ENCODE measurements at regions not wholly inside any gene's neighbourhood (a gene's known extent, or its start where the extent isn't known, plus 50 kb on each side); places are given as distances from the start of the nearest gene placed in this dataset.

DNA sequence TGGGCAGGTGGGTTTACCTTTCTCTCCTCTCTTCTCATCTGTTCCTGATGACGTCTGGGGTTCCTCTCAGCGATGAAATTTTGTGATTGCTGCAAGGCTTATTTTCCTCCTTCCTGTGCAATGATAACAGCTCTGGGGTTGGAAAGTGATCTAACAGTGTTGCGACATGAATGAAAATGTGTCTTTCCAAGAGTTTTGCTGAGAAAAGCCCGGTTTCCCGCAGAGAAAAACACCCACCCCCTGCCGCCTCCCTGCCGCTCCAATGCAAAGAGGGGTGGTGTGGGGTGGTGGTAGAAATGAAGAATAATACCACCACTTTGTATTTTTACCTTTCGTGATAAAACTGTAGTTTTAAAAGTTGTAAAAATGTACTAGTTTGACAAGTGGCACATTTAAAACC lies 232.0 kb downstream of the OLFM4 start:
- Mint-ChIP-seq H3K27ac (no peak overlapping the region), H3K4me3 (no peak overlapping the region), H3K27me3 (ENCODE audit: insufficient read depth) (peaks cover 67% of the 10 kb centered on the region), H3K4me1 (peaks cover 3% of the 10 kb centered on the region), H3K9me3 (no peaks in the 10 kb centered on the region), H3K36me3 (ENCODE audit: low read depth) (no peaks in the 10 kb centered on the region)
- no peaks in the 10 kb centered on the region for H3K4me1 ChIP-seq (ENCODE audit: control insufficient read depth, insufficient read depth, low read length)
- TF ChIP-seq, protein P1, sequence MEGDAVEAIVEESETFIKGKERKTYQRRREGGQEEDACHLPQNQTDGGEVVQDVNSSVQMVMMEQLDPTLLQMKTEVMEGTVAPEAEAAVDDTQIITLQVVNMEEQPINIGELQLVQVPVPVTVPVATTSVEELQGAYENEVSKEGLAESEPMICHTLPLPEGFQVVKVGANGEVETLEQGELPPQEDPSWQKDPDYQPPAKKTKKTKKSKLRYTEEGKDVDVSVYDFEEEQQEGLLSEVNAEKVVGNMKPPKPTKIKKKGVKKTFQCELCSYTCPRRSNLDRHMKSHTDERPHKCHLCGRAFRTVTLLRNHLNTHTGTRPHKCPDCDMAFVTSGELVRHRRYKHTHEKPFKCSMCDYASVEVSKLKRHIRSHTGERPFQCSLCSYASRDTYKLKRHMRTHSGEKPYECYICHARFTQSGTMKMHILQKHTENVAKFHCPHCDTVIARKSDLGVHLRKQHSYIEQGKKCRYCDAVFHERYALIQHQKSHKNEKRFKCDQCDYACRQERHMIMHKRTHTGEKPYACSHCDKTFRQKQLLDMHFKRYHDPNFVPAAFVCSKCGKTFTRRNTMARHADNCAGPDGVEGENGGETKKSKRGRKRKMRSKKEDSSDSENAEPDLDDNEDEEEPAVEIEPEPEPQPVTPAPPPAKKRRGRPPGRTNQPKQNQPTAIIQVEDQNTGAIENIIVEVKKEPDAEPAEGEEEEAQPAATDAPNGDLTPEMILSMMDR (conservative IDR thresholded peaks at IDR 0.05) = no peak
- peaks cover 55% of the 10 kb centered on the region for H3K27me3 ChIP-seq (ENCODE audit: control insufficient read depth, insufficient read depth, low read length, poor library complexity, severe bottlenecking)
- no peak overlapping the region for H3K27ac ChIP-seq (ENCODE audit: low read depth, low read length)
- H3K9me3 ChIP-seq (ENCODE audit: control insufficient read depth, low read length) = no peaks in the 10 kb centered on the region
- H3K9ac ChIP-seq (ENCODE audit: extremely low read depth, low read length, poor library complexity, severe bottlenecking) = no peak overlapping the region
- no peaks in the 10 kb centered on the region for H3K36me3 ChIP-seq (ENCODE audit: control insufficient read depth, insufficient read depth, low read length)
- no peak for DNase-seq
- no peak overlapping the region for H3K4me3 ChIP-seq (ENCODE audit: low read length)
- 84 to 100% methylated on average over 2 to 6 of the region's 8 CpGs for WGBS, 2 experiments (ENCODE audit: insufficient coverage in 1 of 2, insufficient read length in 1 of 2)

DNA sequence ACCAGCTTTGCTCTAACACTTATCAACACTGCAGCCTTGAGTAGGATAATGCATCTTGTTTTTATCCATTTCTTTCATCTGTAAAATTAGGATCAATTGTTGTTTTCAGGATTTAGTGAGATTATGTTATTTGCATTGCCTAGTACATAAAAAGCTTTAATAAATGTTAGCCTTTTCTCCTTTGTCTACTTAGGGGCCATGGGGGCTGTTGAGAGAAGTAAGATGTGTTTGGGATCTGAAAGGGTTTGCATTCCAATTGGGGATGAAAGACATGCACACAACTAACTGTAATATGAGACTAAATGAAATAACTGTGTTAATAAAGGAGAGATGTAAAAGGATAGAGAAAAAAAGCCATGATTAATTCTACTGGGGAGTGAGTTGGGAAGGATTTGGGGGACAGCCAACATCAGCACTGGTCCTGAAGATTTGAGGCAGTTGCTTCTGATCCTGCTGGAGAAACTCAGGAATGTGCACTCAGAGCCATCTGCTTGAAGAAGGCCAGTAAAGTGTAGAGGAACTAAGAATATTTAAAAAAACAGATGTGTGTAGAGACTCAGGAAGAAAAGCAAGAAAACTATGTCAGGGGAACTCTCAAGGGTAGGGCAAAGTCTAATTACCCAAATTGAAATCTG lies 236.3 kb downstream of the OLFM4 start:
- H3K27me3 ChIP-seq (ENCODE audit: control insufficient read depth, insufficient read depth, low read length, poor library complexity, severe bottlenecking) = peaks cover 57% of the 10 kb centered on the region
- no peaks in the 10 kb centered on the region for H3K4me1 ChIP-seq (ENCODE audit: control insufficient read depth, insufficient read depth, low read length)
- no peak for DNase-seq
- H3K9me3 ChIP-seq (ENCODE audit: control insufficient read depth, low read length) = no peaks in the 10 kb centered on the region
- no peak overlapping the region for H3K4me3 ChIP-seq (ENCODE audit: low read length)
- H3K36me3 ChIP-seq (ENCODE audit: control insufficient read depth, insufficient read depth, low read length) = no peaks in the 10 kb centered on the region
- peaks cover 5% of the 10 kb centered on the region for H3K9me3 Mint-ChIP-seq
- H3K27ac Mint-ChIP-seq = no peak overlapping the region
- H3K27me3 Mint-ChIP-seq (ENCODE audit: insufficient read depth) = peaks cover 61% of the 10 kb centered on the region
- no peak overlapping the region for H3K27ac ChIP-seq (ENCODE audit: low read depth, low read length)
- peaks cover 3% of the 10 kb centered on the region for H3K4me1 Mint-ChIP-seq
- TF ChIP-seq, protein P1 (conservative IDR thresholded peaks at IDR 0.05) = no peak
- H3K9ac ChIP-seq (ENCODE audit: extremely low read depth, low read length, poor library complexity, severe bottlenecking) = no peak overlapping the region
- H3K36me3 Mint-ChIP-seq (ENCODE audit: low read depth) = no peaks in the 10 kb centered on the region
- no peak overlapping the region for H3K4me3 Mint-ChIP-seq

DNA sequence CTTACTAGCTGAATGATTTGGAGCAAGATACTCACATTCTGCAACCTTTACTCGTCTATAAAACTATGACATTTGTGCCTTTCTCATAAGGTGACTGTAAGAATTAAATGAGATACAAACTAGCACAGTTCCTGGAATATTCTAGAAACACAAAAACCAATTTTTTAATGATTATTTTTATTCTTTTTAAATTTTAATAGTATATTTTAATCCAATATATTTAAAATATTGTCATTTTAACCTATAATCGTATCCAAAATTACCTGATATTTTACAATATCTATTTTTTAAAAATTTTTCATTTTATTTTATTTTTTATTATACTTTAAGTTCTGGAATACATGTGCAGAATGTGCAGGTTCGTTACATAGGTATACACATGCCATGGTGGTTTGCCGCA lies 238.1 kb downstream of the OLFM4 start:
- Mint-ChIP-seq H3K4me1 (no peaks in the 10 kb centered on the region), H3K36me3 (ENCODE audit: low read depth) (no peaks in the 10 kb centered on the region), H3K4me3 (no peak overlapping the region), H3K27ac (no peak overlapping the region), H3K9me3 (peaks cover 5% of the 10 kb centered on the region), H3K27me3 (ENCODE audit: insufficient read depth) (peaks cover 71% of the 10 kb centered on the region)
- WGBS, 2 experiments (ENCODE audit: insufficient coverage in 1 of 2, insufficient read length in 1 of 2) = 100% methylated on average over 3 of the region's 4 CpGs; no CpG with 5 or more reads in 1 of the 2 experiments
- Histone ChIP-seq H3K9ac (ENCODE audit: extremely low read depth, low read length, poor library complexity, severe bottlenecking) (no peak overlapping the region), H3K36me3 (ENCODE audit: control insufficient read depth, insufficient read depth, low read length) (no peaks in the 10 kb centered on the region), H3K9me3 (ENCODE audit: control insufficient read depth, low read length) (no peaks in the 10 kb centered on the region), H3K27me3 (ENCODE audit: control insufficient read depth, insufficient read depth, low read length, poor library complexity, severe bottlenecking) (peaks cover 67% of the 10 kb centered on the region), H3K27ac (ENCODE audit: low read depth, low read length) (no peak overlapping the region), H3K4me3 (ENCODE audit: low read length) (no peak overlapping the region), H3K4me1 (ENCODE audit: control insufficient read depth, insufficient read depth, low read length) (no peaks in the 10 kb centered on the region)
- DNase-seq = no peak
- TF ChIP-seq, protein P1 (conservative IDR thresholded peaks at IDR 0.05) = no peak
